SK-N-SH treated with all-trans-retinoic acid at 6 μM for 48 hours (cell line): ENCODE measurements at regions not wholly inside any gene's neighbourhood (a gene's known extent, or its start where the extent isn't known, plus 50 kb on each side); places are given as distances from the start of the nearest gene placed in this dataset.

Experiments used
- ARNTL ChIP-seq: fragments of 450-650 bp; formaldehyde crosslinking; IDR thresholded peaks from 2 replicates; pipeline ENCODE4 v1.5.0; 2020; ENCODE audit warnings: low read depth, mild to moderate bottlenecking, moderate library complexity, borderline replicate concordance
- BACH2 ChIP-seq: fragments of 250-450 bp; sonication (Bioruptor Pico); IDR thresholded peaks from 2 replicates; pipeline ENCODE4 v1.9.0; 2021; ENCODE audit warnings: mild to moderate bottlenecking, borderline replicate concordance
- CREB5 ChIP-seq: fragments of 250-450 bp; sonication (Bioruptor Pico); IDR thresholded peaks from 2 replicates; pipeline ENCODE4 v1.5.1; 2020; ENCODE audit warnings: low read depth, mild to moderate bottlenecking, moderate library complexity
- ESRRG ChIP-seq: fragments of 250-450 bp; sonication (Bioruptor Pico); IDR thresholded peaks from 2 replicates; pipeline ENCODE4 v1.6.1; 2021; ENCODE audit warnings: mild to moderate bottlenecking
- GLIS3 ChIP-seq: fragments of 250-450 bp; sonication (Bioruptor Pico); IDR thresholded peaks from 2 replicates; pipeline ENCODE4 v1.5.0; 2020; ENCODE audit warnings: mild to moderate bottlenecking, moderate library complexity
- OSR1 ChIP-seq: fragments of 250-450 bp; sonication (Bioruptor Pico); IDR thresholded peaks from 2 replicates; pipeline ENCODE4 v1.8.0; 2022; ENCODE audit warnings: moderate library complexity, mild to moderate bottlenecking, inconsistent platforms
- PATZ1 ChIP-seq: fragments of 250-450 bp; sonication (Bioruptor Pico); IDR thresholded peaks from 2 replicates; pipeline ENCODE4 v1.8.0; 2020; ENCODE audit warnings: mild to moderate bottlenecking, moderate library complexity, borderline replicate concordance
- RARB ChIP-seq: fragments of 250-450 bp; sonication (Bioruptor Pico); IDR thresholded peaks from 2 replicates; pipeline ENCODE4 v1.8.0; 2021; ENCODE audit warnings: mild to moderate bottlenecking, moderate library complexity
- TCF4 ChIP-seq: fragments of 250-450 bp; sonication (Bioruptor Pico); IDR thresholded peaks from 2 replicates; pipeline ENCODE4 v1.8.0; 2021; ENCODE audit warnings: mild to moderate bottlenecking, moderate library complexity, borderline replicate concordance
- TOX ChIP-seq: fragments of 250-450 bp; sonication (Bioruptor Pico); IDR thresholded peaks from 2 replicates; pipeline ENCODE4 v1.8.0; 2021; ENCODE audit warnings: mild to moderate bottlenecking, moderate library complexity, borderline replicate concordance
- ZFP30 ChIP-seq: fragments of 450-650 bp; formaldehyde crosslinking; IDR thresholded peaks from 2 replicates; pipeline ENCODE4 v1.5.0; 2022; ENCODE audit warnings: mild to moderate bottlenecking, moderate library complexity
- ZNF565 ChIP-seq: fragments of 450-650 bp; formaldehyde crosslinking; conservative IDR thresholded peaks from 2 replicates; pipeline ENCODE4 v1.5.0; 2020; ENCODE audit warnings: low read depth, mild to moderate bottlenecking, moderate library complexity
- ZNF8 ChIP-seq: fragments of 450-650 bp; formaldehyde crosslinking; IDR thresholded peaks from 2 replicates; pipeline ENCODE4 v1.5.0; 2020; ENCODE audit warnings: mild to moderate bottlenecking, moderate library complexity
- TF ChIP-seq, protein P1 (sequence below): fragments of 250-450 bp; sonication (Bioruptor Pico); IDR thresholded peaks from 2 replicates; pipeline ENCODE4 v1.8.0; 2021; ENCODE audit warnings: low read depth, mild to moderate bottlenecking, moderate library complexity, borderline replicate concordance

GRCh38 chr15:62897634-62898033 lies 144.9 kb upstream of the TPM1 start:
- TF ChIP-seq, protein P1, sequence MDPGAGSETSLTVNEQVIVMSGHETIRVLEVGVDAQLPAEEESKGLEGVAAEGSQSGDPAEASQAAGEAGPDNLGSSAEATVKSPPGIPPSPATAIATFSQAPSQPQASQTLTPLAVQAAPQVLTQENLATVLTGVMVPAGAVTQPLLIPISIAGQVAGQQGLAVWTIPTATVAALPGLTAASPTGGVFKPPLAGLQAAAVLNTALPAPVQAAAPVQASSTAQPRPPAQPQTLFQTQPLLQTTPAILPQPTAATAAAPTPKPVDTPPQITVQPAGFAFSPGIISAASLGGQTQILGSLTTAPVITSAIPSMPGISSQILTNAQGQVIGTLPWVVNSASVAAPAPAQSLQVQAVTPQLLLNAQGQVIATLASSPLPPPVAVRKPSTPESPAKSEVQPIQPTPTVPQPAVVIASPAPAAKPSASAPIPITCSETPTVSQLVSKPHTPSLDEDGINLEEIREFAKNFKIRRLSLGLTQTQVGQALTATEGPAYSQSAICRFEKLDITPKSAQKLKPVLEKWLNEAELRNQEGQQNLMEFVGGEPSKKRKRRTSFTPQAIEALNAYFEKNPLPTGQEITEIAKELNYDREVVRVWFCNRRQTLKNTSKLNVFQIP (CRISPR knock-in tag) = no peak
- TF ChIP-seq CREB5 (CRISPR knock-in tag) (no peak), PATZ1 (no peak), TCF4 (no peak), ARNTL (no peak), GLIS3 (CRISPR knock-in tag) (no peak), TOX (no peak), ZNF8 (no peak), RARB (CRISPR knock-in tag) (no peak), BACH2 (CRISPR knock-in tag) (no peak), ZFP30 (CRISPR knock-in tag) (no peak), ZNF565 (no peak), ESRRG (CRISPR knock-in tag) (no peak), OSR1 (CRISPR knock-in tag) (no peak)
